Renal cortical epithelial cell (primary cell): ENCODE measurements at regions not wholly inside any gene's neighbourhood (a gene's known extent, or its start where the extent isn't known, plus 50 kb on each side); places are given as distances from the start of the nearest gene placed in this dataset.

Experiments used
- DNase-seq: peaks from one replicate; pipeline ENCODE4 v3.0.0-alpha.2; 2011; ENCODE audit warnings: low read depth

DNA sequence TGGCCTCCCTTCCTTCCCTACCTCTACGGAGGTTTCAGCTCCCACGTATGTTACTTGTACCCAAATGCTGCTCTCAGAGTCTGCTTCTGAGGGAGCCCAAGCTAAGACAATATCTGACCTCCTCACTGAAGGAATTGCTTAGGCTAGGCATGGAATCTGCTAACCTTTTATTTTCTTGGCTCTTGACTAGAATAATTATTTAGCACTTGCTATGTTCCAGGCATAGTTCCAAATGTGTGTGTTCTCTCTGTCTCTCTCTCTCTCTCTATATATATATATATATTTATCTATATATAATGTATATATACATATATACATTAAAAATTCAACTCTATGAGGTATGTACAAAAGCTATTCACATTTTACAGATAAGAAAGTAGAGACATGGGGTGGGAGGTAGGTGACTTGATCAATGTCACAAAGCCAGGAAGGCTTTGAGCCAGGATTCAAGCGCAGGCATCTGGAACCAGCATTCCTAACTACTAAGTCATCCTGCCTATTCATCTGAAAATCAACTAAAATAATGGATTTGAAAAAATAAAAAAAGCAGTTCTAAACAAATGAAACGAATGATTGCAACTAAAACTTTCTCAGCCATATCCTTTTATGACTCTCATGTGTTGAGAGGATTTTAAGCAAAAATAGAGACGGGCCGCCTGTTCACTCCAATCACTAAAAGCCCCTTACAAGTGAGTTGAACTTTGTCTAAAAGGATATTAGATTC lies 189.7 kb upstream of the JAG1 start:
- DNase-seq, result peak; percentile 95

DNA sequence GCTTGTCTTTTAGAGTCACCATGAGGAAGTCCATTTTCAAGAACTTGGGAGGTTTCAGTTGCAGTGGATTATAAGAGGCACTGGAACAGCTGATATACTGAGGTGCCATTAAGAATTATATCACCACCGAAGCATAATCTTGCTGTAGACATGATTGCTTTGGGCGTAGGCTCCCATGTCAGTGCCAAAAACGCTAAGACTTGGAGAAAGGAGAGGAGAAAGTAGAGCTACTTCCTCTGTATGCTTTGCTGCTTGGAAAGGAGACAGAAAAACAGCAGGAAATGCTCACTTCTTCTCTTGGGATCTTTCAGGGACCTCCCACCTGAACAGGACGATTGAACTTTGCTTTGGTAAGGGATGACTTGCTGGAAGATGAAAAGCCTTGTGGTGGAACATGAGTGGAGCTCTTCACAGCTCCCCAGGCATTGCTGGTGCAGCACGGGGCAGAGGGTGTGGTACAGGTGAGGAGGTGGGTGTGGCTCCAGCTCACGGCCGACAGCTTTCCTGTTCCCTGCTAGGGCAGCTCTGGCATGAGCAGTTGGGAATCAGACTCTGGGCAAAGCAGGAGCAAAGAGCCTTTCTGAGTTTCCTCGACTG lies 190.4 kb upstream of the JAG1 start:
- peak; percentile 52 for DNase-seq

DNA sequence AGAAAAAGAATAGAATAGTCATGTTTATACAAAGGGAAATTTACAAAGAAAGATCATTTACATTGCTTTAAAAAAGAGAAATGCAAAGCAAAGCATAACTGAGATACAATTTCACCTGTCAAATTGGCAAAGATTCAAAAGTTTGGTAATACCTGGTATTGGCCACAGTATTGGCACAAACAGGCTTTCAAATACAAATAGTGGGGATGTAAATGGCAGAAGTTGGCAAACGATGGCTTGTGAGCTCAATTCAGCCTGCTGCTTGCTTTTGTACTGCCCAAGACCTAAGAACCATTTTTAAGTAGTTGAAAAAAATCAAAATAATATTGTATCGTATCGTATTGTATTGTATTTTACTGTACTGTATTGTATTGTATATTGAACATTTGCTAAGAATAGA lies 194.5 kb upstream of the JAG1 start:
- DNase-seq, result no peak

DNA sequence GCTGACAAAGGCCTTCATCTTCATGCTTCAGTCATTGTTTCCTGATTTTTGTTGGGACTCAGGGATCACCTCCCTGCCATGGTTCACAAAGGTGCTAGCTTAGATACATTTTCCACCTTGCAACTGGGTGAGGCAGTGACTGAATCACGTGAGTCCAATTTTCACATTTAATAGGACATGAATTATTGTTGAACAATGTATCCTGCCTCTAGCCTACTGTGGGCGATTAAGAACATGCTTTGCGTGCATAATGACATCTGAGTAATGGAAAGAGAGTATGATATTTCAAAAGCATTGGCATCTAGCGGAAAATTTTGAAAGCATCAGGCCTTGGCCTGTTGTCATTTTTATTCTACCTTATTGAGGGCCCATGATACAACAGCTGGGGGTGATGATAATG lies 199.2 kb upstream of the JAG1 start:
- DNase-seq, result no peak

DNA sequence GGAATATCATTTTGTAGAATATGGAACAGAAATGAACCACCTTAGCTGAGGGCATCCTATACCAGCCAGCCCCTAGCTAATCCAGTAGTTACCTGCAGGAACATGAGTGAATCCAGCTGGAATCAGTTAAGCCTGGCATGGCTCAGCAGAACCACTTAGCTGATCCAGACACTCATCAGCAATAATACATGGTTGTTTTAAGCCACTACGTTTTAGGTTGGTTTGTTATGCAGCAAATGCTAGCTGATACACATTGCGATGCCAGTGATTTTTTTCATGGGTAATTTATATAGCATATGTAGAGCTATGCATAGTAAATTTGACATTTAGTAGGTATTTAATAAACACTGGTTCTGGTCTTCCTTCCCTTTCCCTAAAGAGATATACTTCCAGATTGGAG lies 201.9 kb upstream of the JAG1 start:
- DNase-seq, result no peak

DNA sequence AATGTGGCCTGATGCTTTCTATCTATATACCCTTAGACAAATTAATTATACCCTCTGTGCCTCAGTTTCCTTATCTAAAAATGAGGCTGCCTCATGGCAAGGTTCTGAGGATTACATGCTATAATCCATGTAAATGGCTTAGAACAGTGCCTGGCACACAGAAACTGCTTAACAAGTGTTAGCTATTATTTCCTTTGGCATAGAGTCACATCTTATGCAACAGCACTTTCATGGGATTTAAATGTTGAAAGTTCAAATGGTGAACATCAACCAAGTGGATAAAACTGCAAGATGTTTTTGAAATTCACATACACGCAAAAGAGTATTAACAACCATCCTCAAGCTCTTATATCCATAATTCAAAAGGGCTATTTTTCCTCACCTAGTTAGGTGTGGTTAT lies 202.8 kb upstream of the JAG1 start:
- DNase-seq, result peak; percentile 67

DNA sequence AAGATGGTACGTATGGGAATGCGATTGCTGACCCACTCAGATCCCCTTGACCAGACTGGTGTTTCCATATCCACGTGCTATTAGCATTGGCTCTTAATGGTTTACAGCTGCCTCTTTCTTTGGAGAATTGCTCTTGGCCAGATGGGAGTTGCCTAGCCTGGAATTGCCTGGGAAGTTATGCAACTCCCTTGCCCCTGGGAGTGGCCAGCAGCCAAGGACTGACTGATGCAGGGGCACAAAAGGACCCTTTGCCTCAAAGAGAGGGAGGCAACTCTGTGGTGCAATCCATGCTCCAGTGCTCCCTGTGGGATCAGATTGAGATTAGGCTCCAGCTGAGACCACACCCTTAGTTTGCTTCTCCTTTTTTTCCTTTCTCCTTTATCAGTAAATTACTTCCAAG lies 203.5 kb upstream of the JAG1 start:
- DNase-seq, result peak; percentile 65

DNA sequence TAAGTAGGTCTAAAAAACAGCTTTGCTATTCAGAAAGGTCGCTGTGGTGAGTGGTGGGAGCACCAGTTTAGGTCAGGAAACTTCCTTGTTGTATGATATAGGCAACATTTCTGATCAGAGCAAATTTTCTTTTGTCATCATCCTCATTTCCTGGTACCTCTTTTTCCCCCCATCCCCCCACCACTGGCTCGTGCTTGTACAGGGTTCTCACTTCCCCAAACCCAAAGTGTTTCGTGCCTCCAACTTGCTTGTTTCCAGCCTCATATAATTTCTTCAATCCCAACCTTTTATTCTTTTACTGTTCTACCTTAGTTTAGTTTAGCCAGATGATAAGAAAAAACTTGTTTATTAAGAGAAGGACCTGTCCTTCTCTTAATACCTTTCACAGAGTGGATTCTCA lies 209.4 kb upstream of the JAG1 start:
- no peak for DNase-seq

DNA sequence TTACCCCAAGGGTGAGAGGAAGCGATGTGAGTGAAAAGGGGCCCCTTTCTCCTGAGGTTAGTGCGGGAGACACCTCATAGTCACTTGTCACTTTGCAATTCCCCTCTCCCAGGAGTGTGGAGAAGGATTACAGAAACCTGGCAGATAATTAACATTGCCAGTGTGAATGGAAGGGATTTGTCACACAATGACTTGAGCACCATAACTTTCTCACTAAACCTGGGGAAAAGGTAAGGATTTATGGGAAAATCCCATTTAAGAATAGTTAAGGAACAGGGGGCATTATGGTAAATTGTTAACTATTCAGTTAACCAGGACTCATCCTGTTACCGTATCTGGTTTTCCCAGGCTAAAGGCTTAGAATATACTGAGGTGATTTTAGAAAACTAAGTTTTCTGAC lies 219.5 kb upstream of the JAG1 start:
- peak; percentile 66 for DNase-seq

DNA sequence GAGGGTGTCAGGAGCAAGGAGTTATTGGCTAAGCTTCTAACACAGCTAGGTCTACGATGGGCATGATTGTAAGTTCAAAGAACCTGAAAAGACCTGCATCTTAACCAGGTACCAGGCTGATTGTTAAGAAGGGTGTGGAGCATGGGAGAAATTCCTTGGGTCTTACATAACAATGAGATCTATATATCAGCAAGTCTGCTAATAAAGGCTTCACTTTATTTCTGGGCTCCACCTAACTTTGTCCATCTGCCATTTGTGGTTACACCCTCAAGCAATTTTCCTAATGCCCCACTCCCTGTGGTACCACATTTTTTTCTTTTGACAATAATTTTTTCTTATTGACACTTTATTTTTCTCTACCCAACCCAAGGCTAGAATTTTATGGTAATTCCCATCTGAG lies 223.5 kb upstream of the JAG1 start:
- no peak for DNase-seq

DNA sequence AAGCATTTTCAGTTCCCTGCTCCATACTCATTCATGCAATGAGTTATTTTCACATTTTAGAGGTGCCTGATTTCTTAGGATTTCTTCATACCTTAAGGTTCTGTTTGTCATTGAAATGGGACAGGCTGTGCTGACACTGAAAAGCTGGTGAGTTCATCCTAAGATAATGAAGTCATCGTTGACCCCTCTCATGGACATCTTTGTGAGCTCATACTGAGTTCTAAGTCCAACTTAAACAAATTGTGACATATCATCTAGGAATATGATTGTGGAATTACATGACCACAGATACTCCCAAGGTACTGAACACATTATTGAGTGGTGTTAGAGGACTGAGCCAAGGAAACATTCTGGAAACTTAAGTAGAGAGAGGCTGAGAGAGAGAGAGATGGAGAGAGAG lies 224.8 kb upstream of the JAG1 start:
- DNase-seq, result no peak

DNA sequence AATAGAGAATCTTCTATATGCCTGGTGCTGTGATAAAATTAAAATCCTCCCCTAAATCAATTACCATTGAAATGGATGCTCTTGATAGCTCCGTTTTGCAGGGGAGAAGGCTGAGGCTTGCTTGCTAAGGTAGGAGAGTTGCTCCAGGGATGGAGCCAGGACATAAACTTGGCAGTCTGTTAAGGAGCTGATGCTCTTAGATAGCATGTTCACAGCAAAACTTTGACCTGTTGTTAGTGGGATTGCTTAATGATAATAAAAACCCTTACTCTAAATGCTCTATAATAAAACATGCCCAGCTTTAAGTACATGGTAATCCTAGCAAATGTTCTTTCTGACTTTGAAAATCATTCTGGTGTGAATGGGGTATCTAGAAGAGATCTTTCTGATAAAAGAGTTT lies 228.4 kb upstream of the JAG1 start:
- no peak for DNase-seq

DNA sequence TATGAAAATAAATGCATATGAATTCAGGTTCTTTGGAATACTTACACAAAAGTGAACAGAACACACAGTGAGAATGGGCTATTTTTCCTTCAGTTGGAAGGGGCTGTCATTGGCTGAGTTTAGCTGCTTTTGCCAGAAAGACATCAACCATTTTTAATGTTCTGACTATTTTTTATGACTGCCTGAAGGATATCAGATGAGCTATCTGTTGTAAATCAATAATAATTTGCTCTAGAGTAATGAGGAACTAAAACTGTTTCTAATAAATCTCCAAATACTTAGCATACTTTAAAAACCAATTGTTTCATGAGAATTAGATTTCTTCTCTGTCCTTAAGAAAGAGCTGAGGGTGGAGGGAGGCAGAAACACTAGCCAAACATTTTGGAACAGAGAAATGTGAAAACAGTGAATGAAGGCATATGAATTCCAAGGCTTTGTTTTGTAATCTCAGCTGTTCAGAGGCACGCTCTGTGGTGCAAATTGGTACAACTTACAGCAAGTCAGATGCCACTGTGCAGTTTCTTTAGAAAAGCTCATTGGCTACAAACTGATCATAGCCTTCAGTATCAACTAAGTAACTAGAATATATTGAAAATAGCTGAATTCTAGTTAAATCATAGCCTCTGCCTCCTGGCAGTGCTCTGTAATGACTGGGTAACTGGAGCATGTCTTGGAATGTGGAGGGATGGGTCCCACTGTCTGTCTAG lies 228.9 kb upstream of the JAG1 start:
- DNase-seq, result no peak

DNA sequence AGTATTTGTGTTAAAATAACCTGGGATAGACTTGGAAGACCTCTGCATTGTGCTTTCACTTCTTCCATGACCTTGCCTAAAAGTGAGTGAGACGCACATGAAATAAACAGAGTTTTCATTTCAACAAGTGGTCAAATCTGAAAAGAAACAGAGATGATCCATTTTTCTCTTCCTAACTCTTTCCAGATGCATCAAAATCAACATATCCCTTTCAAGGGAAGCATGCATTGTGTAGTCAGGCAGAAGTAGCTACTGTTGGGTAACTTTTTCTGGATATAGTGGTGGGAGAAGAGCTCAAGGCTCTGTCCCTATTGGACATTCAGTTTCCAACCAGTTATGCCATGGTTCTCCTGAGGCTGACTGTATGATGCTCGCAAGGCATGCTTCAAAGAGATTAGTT lies 233.0 kb upstream of the JAG1 start:
- DNase-seq, result no peak

DNA sequence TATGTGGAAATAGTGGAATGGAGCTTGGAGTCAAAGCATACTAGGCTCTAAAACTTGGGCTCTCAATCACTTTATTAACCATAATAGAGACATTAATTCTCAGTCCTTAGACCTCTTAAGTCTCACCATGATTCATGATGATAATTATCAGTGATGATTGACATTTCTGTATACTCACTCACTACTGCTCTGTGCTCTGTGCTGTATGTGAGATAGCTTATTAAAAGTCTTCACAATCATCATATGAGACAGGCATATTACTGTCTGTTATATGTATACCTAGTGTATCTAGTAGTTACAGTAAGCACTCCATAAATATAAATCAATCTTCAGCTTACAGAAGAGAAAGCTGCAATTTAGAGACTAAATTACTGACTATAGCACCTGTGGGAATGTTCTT lies 236.0 kb upstream of the JAG1 start:
- DNase-seq, result no peak

DNA sequence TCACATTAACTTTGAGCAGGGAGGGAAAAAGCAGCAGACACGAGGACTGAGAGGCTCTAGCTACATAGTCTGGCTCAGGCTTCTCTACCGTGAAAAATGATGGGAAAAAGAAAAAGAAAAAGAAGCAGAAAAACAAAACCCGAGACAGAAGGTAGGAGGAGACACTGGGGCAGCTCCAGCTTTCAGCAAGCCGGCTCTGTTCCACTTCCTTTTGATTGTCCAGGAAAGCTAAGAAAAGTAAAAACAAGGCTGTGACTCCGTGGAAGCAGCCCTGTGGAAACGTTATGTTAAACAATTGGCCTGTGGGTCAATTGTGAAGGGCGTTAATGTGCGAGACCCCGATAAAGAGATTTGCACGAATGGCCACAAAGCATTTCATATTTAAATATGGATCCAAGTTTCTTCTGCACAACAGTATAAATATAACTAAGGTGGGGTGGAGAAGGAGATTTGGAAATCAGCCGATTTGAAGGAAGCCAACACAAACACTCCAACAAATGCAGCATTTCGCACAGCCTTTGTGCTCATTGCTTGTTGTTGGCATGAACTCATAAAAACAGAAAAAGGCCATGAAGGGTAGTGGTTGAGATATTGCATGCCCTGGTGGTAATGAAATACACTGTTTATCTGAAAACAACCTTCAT lies 236.9 kb upstream of the JAG1 start:
- no peak for DNase-seq

DNA sequence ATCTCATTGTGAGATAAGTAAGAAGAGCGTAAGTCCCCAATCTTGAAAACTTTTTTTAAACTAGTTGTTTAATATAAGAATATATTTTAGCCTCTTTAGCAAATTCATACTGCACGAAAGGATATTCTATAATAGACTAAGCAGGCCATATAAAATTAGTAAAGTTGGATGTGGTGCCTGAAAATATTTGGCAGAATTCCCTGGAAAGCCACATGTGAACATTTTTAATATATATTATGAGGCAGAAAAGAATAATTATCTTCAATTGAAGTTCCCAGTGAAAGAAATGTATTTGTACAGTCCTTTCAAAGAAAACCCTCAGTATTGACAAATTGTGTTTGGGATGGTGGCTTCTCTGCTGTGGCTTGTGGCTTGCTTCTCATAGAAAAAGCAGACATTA lies 237.5 kb upstream of the JAG1 start:
- no peak for DNase-seq

DNA sequence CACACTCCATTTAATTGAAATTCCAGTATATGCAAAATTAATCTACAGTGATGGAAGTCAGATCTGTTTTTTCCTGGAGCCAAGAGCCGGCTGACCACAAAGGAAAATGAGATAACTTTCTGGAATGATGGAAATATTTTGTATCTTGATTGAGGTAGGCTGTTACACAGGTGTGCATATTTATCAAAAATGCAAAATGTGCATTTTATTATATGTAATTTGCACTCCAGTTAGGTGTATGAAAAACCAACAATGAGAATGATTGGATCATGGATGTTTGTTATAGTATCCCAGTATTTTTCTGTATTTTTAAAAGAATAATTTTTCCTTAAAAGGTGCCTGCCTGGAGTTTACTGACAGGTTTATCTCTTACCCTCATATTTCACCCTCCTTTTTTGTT lies 242.0 kb upstream of the JAG1 start:
- no peak for DNase-seq

DNA sequence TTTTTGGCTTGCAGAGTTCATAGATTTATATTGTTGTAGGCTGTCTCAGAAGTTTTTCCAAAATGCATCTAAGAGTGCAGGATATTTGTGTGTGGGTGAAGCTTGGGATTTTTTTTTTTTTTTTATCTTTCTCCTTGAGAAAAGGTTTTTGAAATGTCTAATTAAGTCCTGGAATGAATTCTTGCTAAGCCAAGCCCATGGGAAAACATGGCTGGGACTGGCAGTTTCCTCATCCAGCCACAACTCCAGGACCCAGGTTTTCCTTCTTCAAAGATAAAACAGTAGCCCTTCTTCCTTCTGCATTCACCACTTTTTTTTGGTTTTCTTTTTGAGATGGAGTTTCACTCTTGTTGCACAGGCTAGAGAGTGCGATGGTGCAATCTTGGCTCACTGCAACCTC lies 242.5 kb upstream of the JAG1 start:
- DNase-seq, result no peak

DNA sequence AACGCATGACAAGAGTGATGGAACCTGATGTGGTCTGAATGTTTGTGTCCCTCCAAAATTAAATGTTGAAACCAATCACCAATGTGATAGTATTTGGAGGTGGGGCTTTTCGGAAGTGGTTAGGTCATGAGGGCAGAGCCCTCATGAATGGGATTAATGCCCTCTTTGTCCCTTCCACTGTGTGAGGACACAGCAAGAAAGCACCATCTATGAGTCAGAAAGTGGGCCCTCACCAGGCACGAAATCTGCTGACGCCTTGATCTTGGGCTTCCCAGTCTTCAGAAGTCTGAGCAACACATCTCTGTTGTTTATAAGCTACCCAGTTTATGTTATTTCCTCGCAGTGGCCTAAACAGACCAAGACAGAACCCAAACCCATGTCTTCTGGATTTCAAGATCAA lies 244.0 kb upstream of the JAG1 start:
- no peak for DNase-seq

DNA sequence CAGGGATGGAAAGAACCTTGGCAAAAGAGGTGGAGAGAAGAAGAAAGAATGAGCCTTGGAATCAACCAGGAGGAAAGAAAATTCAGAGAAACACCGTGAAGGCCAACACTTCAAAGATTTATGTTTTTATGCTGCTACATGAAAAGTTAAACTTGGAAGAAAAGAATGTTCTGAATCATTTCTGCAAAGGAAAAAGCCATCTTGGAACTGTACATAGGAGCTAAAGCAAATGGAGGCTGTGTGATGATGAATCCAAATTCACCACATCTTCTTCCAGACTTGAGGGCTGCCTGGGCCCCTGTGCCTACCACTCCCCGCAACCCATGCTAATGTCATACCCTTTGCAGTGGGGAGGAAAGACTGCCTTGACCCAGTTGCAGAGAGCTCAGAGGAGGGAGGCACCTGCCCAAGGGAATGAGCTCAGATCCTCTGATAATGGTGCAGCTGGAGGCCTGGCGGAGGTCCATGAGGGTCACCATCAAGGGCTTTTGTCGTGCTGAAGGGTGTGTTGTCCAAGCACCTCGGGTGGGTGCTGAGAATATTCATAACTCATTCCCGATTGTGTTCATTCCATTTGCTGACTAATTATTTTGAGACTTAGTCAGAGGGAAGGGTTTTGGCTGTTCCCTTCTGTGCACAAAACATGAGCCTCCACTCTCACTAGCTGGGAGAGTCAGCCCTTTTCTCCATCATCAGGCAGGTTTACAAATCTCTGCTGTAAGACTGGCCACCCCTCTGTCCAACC lies 245.8 kb upstream of the JAG1 start:
- DNase-seq, result no peak

DNA sequence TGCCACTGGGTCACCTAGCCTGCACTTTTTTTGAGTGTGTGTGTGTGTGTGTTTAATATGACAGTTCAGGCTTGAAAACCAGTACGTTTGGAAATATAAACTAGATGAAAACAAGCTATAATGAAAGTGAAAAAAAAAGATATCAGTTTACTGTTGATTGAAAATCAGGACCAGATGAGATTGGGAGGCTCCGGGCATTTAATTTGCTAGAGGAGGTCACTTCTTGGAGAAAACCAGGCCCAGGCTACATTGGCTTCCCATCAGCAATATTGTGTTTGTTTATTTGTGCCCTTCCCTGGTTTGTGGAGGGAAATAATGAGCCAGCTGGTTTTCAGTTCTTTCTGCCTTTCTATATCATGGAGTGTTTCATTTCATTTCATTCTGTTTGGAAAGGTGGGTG lies 246.6 kb upstream of the JAG1 start:
- DNase-seq, result no peak
